ENCODE measurements at regions not wholly inside any gene's neighbourhood (a gene's known extent, or its start where the extent isn't known, plus 50 kb on each side); places are given as distances from the start of the nearest gene placed in this dataset.

GRCh38 chr10:63866075-63866746 lies 345.0 kb downstream of the REEP3 start:
- peak; percentile 3 for DNase-seq

GRCh38 chr10:63866747-63867140 lies 345.5 kb downstream of the REEP3 start:
- no peak for DNase-seq

- no peak for DNase-seq
These were observed 357.2 kb downstream of the REEP3 start for GRCh38 chr10:63878428-63878827.

GRCh38 chr10:63883861-63884260 lies 362.7 kb downstream of the REEP3 start:
- no peak for DNase-seq

- DNase-seq = no peak
These were observed 363.2 kb downstream of the REEP3 start for GRCh38 chr10:63884426-63884825.

- no peak for DNase-seq
These were observed 364.0 kb downstream of the REEP3 start for GRCh38 chr10:63885156-63885555.

GRCh38 chr10:63886281-63887022 lies 365.3 kb downstream of the REEP3 start:
- no peak for DNase-seq

GRCh38 chr10:63887023-63887589 lies 365.9 kb downstream of the REEP3 start:
- DNase-seq = no peak

GRCh38 chr10:63887600-63888370 lies 366.6 kb downstream of the REEP3 start:
- DNase-seq = no peak

- no peak for DNase-seq
These were observed 368.6 kb downstream of the REEP3 start for GRCh38 chr10:63889803-63890202.

GRCh38 chr10:63896992-63897391 lies 375.8 kb downstream of the REEP3 start:
- DNase-seq = no peak

GRCh38 chr10:63899673-63900300 lies 378.6 kb downstream of the REEP3 start:
- no peak for DNase-seq

GRCh38 chr10:63901228-63901627 lies 380.0 kb downstream of the REEP3 start:
- no peak for DNase-seq

- DNase-seq = no peak
These were observed 380.7 kb downstream of the REEP3 start for GRCh38 chr10:63901881-63902280.

GRCh38 chr10:63910806-63911205 lies 389.6 kb downstream of the REEP3 start:
- no peak for DNase-seq

- no peak for DNase-seq
These were observed 394.0 kb downstream of the REEP3 start for GRCh38 chr10:63915240-63915639.

GRCh38 chr10:63917363-63917762 lies 396.2 kb downstream of the REEP3 start:
- no peak for DNase-seq

- DNase-seq = no peak
These were observed 398.5 kb downstream of the REEP3 start for GRCh38 chr10:63919575-63920279.

- DNase-seq = no peak
These were observed 399.7 kb downstream of the REEP3 start for GRCh38 chr10:63920926-63921325.

- DNase-seq = no peak
These were observed 400.8 kb downstream of the REEP3 start for GRCh38 chr10:63921908-63922467.

GRCh38 chr10:63922468-63923284 lies 401.5 kb downstream of the REEP3 start:
- no peak for DNase-seq
